ENCODE measurements at regions not wholly inside any gene's neighbourhood (a gene's known extent, or its start where the extent isn't known, plus 50 kb on each side); places are given as distances from the start of the nearest gene placed in this dataset.

GRCh38 chr6:168182366-168182765 is 103.4 kb upstream of the FRMD1 start:
- TF ChIP-seq, protein P1, sequence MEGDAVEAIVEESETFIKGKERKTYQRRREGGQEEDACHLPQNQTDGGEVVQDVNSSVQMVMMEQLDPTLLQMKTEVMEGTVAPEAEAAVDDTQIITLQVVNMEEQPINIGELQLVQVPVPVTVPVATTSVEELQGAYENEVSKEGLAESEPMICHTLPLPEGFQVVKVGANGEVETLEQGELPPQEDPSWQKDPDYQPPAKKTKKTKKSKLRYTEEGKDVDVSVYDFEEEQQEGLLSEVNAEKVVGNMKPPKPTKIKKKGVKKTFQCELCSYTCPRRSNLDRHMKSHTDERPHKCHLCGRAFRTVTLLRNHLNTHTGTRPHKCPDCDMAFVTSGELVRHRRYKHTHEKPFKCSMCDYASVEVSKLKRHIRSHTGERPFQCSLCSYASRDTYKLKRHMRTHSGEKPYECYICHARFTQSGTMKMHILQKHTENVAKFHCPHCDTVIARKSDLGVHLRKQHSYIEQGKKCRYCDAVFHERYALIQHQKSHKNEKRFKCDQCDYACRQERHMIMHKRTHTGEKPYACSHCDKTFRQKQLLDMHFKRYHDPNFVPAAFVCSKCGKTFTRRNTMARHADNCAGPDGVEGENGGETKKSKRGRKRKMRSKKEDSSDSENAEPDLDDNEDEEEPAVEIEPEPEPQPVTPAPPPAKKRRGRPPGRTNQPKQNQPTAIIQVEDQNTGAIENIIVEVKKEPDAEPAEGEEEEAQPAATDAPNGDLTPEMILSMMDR (optimal IDR thresholded peaks at IDR 0.05 in 1 of 3, IDR thresholded peaks at IDR 0.05 in 1 of 3, conservative IDR thresholded peaks at IDR 0.05 in 1 of 3; ENCODE audit: extremely low read depth in 1 of 3, insufficient read depth in 2 of 3, low read length in 3 of 3), result no peak
- TF ChIP-seq EZH2 (IDR thresholded peaks at IDR 0.05; ENCODE audit: low read length), result no peak
